Activated gamma-delta T cell treated with Interleukin-2 at 50 U/mL for 16 hours (primary cell): ENCODE measurements at regions not wholly inside any gene's neighbourhood (a gene's known extent, or its start where the extent isn't known, plus 50 kb on each side); places are given as distances from the start of the nearest gene placed in this dataset.

ENCODE experiments used
- DNase-seq: peaks from one replicate; pipeline ENCODE4 v3.0.0-alpha.2; 2020

DNA sequence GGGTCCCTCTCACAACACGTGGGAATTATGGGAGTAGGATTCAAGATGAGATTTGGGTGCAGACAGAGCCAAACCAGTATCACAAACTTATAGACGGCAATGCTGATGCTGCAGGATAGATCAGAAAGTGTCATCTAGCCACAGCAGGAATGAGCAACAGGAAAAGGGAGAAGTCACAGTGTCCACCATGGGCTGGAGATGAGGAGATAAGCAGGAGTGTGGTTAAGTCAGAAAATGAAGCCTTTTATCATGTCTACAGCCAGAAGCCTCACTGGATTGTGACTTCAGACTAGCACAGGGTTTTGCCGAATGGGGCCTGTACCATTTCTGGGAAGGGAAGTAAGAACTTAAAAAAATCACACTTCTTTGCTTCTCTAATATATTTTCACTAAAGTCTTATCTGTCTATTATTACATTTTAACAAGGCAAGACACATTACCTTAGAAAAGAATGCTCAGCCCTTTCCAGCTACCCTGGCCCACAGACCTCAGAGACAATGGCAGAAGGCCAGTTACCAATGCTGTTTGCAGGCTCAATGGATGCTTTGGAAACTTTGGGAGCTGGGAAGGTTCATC is 490.2 kb upstream of the SALL1 start:
- no peak for DNase-seq

DNA sequence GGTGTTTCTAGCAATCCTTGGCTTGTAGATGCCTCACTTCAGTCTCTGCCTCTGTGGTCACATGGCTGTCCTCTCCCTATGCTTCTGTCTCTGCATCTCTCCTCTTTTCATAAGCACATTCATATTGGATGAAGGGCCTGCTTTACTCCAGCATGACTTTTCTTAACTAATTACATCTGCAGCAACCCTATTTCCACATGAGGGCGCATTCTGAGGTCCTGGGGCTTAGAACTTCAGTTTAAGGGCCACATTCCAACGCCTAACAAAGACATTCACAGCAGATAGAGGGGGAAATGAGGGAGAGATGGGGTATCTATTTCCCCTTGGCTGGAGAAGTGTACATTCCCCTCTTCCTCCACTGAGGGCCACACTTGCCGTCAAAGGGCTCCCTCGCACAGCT is 489.1 kb upstream of the SALL1 start:
- no peak for DNase-seq

DNA sequence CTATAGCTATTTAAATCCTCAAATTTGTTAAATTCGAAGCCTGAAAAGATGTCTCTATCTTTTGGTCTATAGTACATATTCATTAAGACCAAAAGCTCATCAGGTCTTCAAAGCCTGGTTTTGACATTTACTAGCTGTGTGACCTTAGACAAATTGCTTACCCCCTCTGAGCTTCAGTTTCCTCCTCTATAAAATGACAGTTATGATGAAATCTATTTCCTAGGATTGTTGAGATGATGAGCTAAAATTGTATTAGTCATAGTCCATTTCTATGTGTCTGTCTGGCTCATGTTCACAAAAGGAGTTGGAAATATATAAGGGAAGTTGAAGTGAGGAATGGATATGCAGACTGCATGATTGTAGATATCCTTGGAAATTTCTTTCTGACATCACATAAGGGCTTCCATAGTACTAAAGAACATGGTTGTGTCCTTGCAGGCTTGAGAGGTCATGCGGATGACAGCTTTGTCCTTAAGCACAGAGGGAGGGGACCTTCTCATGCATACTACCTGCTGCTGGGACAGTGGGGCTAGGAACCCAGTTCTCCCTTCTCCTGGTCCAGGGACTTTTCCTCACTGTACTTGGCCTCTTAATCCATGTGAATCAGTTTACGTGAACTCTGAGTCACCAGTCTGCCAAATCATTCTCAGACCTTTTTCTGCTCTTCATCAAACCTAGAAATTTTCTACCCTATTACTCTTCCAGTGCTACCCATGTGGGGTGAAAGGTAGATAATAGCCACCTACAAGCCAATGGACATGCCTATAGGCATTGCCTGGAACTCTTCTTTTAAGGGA is 487.5 kb upstream of the SALL1 start:
- DNase-seq, result no peak

DNA sequence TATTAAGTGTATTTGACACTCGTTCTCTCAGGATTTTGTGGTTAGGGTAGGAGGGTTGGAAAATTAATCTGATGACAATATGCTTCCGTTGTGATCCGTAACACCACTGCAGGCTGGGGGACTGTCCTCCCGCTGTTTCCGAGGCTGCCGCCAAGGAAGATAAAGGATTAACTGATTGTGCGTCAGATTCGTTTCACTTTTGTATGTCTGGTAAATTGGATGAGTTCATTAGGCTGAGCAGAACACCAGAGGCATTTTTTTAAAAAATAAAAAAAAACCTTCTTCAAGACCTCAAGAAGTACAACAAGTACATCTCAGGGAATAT is 486.7 kb upstream of the SALL1 start:
- DNase-seq, result no peak

DNA sequence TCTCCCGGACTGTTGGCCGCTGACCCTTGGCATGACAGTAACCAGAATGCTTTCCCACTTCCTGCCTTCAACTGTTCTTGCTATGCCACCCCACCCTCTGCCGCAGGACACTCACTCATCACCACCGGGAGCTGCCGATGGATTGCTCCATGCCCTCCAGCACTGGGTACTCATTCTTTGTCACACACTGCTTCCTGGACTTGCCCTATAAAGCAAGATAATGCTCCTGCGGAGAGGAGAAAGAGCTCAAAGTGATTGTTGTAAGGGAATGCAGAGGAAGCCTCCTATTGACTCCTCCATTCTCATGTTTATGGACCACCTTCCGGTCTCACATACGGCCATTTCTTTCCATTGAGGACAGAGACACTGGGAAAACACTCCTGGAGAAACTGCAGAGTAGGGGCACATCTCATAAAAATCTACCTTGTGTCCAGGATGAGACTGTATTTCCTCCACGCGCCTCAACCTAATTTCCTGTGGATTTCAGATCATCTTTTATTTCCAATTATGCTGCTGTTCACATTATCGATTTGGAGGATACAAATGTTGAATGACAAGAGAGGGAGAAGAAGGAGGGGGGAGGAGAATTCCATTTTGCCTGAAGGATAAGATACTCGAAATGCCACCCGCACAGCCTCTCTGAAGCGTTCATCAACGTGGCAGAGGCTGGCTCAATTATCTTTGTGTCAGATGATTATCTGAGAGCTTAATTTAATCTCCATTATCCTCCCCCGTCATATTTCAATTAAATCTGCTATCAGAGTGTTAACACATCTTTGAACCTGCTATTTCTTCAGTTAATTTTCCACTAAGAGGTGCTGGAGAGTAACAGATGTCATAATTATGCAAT is 486.1 kb upstream of the SALL1 start:
- no peak for DNase-seq

DNA sequence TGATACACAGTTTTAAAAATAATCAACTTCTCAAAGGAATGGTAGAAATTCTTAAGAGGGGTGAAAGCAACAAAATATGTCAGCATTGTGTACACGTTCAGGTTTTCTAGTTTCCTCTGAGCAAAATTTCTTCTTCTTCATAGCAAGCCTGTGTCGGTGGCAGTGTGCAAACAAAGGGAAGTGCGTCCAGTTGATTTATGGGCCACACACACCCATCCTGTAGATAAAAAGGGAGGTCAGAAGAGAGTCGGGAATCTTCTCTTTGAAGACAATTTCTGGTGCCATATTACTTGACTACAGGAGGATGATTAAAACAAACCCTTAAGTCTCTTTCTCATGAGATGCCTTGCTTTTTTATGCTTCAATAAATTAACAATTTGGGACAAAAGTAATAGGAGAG is 484.1 kb upstream of the SALL1 start:
- DNase-seq, result no peak

DNA sequence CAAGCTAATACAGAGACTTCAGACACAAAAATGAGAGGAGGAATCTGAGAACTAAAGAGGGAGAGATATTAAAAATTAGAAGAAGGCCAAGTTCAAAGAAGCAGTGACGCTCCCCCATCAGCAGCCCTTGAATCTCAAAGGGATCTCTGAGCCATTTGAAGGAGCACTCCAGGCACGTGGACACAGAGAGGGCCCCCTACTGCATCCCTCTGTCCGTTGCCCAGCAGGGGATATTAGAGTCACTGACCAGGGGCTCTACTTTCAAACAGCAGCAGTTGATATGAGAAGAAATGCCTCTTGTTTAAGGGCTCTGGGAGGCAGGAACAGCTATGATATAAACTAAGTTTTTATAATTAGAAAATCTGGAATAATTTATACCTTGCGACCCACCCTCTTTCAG is 479.0 kb upstream of the SALL1 start:
- DNase-seq, result no peak

DNA sequence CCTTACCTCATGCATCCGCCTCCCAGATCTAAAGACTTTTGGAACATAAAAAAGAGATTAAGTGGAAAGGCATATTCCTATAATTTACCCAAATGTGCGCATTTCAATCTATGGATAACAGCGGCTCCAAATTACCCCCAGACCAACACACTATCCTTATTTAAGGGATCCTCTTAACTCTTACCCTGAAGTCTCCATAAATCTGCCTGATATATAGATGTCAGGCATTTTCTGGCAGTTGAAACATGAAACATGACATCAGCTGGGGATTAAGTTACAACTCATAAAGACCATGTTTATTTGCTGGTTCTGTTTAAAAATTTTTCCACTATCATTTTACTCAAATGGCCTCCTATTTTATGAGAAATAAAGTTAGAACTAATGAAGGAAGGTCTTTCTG is 478.5 kb upstream of the SALL1 start:
- no peak for DNase-seq

DNA sequence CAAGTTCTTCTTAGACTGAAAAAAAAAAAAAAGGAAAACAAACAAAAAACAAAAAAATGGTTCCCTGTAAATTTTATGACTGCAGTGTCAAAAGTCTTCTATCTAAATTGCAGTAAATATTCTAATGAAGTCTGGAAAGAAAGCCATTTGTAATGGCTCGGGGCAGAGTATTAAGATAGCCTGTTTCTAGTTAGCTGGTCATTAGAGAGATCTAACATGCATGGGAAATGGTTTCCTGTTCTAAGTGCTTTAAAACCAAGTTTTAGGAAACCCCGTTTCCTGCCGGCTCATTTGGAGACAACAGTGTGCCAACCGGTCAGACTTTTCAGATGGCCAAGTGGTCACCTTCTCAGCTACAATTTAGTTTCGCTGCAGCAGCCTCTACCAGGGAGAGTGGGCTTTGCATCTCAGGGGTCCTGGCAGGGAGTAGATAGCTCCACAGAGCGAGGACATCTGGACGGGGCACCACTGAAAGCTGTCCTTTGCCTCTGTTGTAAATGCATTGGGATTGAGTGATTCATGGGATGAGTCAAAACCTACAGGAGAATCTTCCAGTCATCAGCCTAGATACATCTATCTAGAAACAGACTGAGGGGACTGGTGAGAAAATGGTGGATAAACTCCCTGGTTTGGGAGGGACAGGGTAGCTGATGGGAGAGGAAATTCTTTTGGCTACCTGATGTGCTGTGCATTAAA is 473.2 kb upstream of the SALL1 start:
- no peak for DNase-seq

DNA sequence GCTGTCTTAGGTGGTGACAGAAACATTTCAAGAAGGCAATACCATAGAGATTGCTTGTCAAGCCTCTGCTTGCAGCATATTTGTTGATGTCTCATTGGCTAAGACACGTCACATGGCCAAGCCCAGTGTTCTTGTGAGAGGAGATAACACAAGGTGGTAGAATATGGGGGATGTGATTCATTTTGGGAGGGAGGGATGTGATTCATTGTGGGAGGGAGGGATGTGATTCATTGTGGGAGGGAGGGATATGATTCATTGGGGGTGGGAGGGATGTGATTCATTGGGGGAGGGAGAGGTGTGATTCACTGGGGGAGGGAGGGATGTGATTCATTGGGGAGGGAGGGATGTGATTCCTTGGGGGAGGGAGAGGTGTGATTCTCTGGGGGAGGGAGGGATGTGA is 470.5 kb upstream of the SALL1 start:
- DNase-seq, result no peak

DNA sequence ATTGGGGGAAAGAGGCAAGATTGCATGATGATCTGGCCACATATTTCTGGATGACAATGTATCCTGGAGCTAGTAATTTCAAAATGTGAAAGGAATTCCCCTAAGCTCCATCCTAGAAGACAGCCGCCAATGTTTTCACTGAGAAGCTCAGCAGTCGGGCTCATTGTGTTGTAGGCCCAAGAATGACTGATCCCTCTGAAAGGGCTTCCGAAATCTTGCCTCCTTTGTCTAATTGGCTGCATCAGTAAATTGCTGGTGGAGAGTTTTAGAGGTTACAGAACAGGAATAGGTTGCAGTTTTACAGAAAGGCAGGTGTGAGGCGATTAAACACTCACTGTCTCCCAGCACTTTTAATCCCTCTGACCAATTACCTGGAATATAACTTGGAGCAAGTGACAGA is 464.1 kb upstream of the SALL1 start:
- DNase-seq, result no peak

DNA sequence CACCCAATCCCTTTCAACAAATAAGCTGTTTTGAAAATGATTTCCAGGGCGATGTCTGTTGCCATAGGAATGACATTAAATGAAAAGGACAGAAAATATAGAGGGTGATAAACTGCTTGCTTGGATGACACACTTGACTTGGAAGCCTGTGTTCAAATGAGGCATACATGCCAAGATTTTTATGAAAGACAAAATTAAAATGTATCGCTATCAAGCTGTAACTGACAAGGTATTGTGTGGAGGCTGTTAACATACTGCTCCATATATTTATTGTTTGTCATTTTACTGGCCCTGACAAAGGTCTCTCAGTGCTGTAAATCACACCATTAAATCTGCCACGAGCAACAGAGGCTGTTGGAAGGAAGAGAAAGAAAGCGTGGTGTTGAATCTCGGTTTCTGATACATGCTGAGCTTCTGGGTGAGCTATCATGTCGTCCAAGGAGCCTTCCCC is 456.2 kb upstream of the SALL1 start:
- no peak for DNase-seq

DNA sequence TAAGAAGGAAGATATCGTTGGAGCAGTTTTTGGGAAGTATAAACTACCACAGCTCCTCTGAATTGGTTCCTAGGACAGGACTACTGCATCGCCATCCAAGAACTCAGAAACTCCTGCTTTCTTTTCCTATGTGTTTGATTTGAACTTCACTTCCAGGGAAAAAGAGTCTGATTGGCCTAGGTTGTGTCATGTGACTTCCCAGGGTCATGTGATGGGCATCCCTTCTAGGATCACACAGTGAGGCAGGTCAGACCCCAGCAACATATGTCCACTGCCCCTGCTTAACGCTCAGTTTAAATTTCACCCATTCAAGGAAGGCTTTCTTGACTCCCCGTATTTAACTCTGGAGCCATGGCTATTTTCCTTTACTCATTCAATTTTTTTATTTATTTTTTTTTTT is 445.2 kb upstream of the SALL1 start:
- no peak for DNase-seq

DNA sequence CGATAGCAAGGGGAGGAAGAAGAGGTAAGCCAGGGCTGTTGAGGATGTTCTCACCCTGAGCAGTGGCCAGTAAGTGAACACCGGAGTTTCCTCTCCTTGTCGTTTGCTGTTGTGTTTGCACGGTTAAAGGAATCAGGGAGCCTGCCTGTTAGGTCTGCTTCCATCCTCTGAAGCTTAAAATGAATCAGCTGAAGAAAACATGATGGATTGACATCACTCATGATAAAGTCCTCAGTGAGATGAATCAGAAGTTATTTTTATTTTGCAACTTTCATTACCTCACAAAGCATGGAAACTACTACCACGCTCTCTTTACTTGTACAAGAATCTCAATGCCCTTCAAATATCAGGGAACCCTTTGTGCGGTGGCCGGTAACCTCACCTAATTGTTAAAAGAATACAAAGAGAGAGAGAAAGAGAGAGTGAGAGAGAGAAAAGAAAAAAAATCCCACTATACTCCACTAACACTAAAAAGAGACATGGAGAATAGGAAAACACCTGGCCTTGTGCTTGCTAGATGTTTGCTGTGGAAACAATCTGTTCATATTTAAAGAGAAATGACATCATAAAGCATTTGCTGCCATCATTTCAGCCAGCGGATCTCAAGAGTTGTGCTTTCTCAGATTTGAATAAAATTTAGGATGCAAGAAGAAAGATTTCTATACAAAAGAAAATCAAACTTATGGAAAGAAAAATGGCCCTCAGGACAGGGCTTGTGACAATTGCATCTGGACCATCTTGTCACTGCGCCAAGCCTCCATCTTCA is 441.6 kb upstream of the SALL1 start:
- no peak for DNase-seq

DNA sequence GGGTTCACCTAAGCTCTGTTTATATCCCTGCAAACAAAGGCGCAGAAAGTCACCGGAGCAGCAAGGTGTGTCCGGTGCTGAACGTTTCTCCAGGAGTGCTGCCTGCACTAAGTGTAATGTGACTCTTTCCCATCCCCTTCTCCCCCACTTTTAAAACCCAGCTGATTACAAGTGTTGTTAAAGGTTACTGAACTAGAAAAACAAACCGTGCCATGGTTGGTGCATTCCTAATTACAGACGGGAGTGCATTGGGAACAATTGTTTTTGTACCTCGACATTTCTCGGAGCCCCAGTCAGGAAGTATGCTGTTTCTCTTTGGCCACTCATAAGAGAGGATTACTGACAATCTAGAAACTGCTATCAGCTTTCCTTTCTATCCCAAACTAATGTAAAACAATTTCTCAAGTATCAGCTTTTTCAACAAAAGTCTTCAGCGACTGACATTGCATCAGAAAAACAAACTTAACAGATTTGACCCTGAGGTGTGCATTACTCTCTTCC is 441.0 kb upstream of the SALL1 start:
- no peak for DNase-seq

DNA sequence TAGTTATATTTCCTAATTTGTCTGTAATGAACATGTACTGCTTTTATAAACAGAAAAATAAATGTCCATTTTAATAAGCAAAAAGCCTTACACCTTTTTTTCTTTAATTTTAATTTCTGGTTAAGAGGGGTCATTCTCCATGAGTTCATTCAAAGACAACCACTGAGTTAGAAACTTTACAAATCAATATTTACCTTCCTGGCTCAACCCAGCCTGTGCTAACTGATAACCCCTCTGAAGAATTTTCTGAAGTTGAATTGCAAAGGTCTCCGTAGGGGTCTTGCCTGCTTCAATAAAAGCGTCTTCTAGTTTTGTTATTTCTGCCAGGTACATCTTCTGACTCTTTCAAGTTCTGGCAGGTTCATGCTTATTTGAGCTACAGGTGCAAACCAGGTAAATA is 440.4 kb upstream of the SALL1 start:
- no peak for DNase-seq

DNA sequence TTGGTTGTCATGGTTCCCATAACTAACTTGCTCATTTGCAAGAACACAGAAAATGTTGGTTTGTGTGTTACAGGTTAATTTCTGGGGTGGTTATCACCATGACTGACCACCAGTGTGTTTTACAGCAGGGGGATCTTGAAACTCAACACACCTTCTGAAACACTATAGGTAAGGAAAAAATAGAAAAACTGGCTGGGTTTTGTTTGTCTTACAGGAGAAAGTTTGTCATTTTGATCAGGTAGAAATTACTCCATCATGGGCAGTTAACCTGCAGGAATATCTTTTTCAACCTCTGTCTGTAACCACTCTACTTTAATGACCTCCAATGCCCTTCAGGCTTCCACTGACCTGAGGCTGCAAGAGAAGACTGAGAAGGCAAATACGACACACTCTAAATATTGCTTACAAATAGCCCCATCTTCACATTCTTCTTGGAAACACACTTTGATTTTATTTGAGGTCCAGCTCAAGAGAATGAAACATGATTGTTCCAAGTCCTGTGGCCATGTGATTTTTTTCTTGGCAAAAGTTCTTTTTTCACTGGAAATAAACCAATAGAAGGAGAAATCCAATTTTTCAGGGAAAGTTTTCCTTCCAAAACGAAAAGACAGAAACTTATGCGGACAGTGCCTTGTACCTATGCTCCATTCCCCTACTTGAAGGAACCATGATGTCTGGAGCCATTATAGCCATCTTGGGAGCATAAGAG is 428.7 kb upstream of the SALL1 start:
- DNase-seq, result no peak

DNA sequence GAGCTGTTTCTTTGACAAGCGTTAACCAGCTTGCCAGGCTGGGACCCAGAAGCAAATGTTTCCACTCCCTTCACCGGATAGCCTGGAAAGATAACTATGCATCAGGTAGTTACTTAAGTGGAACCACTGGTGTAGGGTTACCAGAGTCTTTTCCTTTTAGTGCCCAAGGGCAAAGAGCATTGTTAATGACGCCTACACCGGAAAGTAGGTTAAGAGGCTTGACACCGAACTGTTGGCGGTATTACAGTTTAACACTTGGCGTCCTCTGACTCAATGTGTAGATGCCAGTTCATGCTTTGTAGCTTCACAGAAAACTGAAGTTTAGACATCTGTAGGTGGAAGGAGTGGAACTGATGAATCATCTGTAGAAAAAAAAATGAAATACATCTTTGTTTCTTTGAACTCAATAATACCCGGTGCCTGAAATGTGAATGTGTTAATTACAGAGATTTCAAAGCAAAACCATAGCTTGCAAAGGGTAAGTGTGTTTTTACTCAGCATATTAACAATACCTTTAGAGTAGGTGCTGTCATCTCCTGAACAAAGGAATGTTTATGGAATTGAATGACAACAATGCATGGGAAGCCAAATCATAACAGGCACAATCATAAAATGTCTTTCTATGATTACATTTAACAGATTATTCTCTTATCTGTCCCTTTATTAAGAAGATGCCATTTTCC is 426.7 kb upstream of the SALL1 start:
- no peak for DNase-seq

DNA sequence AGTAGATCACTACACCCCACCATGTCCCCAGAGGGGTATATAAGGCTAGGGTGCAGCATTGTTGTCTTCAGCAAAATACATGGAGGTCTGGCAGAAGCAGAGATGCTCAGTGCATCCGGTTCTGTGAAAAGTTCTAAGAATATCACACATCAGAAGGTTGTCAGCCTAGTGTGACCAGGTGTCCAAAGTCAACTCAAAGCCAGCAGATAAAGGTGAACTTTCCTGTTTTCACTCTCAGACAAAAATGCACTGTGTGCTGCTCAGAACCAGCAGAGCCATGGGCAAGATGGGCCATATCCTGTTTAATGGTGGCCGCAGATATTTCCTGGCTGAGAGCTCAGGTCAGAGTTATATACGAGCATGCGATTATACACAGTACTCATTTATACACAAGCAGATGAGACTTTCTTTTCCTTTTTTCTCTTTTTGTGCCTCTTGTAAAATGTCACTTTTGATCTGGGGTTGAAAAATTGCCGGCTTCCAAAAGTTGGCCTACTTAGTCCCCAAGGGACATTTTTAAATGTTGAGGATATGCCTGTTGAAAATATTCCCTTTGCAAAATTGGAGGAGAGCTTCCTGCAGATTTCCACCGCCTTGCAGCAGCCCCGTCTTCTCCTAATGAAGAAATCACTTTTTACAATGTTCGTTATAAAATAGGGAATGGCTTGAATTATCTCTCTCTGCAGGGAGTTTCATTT is 425.6 kb upstream of the SALL1 start:
- DNase-seq, result no peak

DNA sequence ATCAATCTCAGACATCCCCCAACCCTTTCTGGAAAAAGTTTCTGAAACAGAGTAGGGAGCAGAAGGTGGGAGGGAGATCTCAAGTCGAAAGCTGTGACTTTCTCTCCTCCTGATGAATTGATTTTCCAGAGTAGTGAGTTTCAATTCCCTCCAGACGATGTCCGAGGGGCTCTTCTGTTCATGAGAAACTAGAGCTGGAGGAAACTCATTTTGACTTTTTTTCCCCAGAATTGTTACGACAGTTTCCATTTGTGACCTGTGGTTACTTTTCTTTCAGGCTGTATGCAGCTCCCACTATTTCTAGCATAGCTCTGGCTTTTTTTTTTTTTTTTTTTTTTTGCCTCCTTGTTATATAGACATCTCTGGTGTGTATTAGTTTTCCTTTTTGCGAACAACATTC is 422.1 kb upstream of the SALL1 start:
- no peak for DNase-seq
